ENCODE measurements at regions not wholly inside any gene's neighbourhood (a gene's known extent, or its start where the extent isn't known, plus 50 kb on each side); places are given as distances from the start of the nearest gene placed in this dataset.

- Histone ChIP-seq H2AFZ (ENCODE audit: low read length) (no peak overlapping the region), H3K4me1 (ENCODE audit: low read length) (no peaks in the 10 kb centered on the region), H3K9me3 (replicated peaks; ENCODE audit: insufficient read depth, low read length) (no peaks in the 10 kb centered on the region), H3K36me3 (replicated peaks; ENCODE audit: insufficient read depth, low read length) (no peaks in the 10 kb centered on the region), H3K4me2 (ENCODE audit: low read depth, low read length) (no peak overlapping the region), H3K79me2 (ENCODE audit: low read length) (no peaks in the 10 kb centered on the region), H4K20me1 (ENCODE audit: insufficient read depth, low read length) (no peaks in the 10 kb centered on the region), H3K27me3 (replicated peaks; ENCODE audit: insufficient read depth, low read length) (no peaks in the 10 kb centered on the region), H3K27ac (ENCODE audit: low read length) (no peak overlapping the region), H3K9ac (ENCODE audit: low read length) (no peak overlapping the region), H3F3A (ENCODE audit: insufficient read depth, low read length) (no peaks in the 10 kb centered on the region), H3K9me2 (replicated peaks; ENCODE audit: insufficient read depth, low read length) (no peaks in the 10 kb centered on the region), H3K4me3 (ENCODE audit: low read length) (no peak overlapping the region)
- TF ChIP-seq EZH2 (optimal IDR thresholded peaks at IDR 0.05; ENCODE audit: low read depth, low read length) (no peak), CTCF (IDR thresholded peaks at IDR 0.05; ENCODE audit: low read length) (no peak), EZH2phosphoT487 (IDR thresholded peaks at IDR 0.05; ENCODE audit: low read length) (no peak)
- no peak for DNase-seq
Measured at GRCh38 chr6:155939253-155939652, 483.6 kb upstream of the NOX3 start.

GRCh38 chr6:155936551-155936950 is 480.9 kb upstream of the NOX3 start:
- no peaks in the 10 kb centered on the region for H3K9me2 ChIP-seq (replicated peaks; ENCODE audit: insufficient read depth, low read length)
- no peak overlapping the region for H3K4me2 ChIP-seq (ENCODE audit: low read depth, low read length)
- DNase-seq: no peak
- H3K36me3 ChIP-seq (replicated peaks; ENCODE audit: insufficient read depth, low read length): no peaks in the 10 kb centered on the region
- no peak overlapping the region for H2AFZ ChIP-seq (ENCODE audit: low read length)
- H3K9me3 ChIP-seq (replicated peaks; ENCODE audit: insufficient read depth, low read length): no peaks in the 10 kb centered on the region
- no peak overlapping the region for H3K27ac ChIP-seq (ENCODE audit: low read length)
- H4K20me1 ChIP-seq (ENCODE audit: insufficient read depth, low read length): no peaks in the 10 kb centered on the region
- no peak overlapping the region for H3K4me3 ChIP-seq (ENCODE audit: low read length)
- no peaks in the 10 kb centered on the region for H3K4me1 ChIP-seq (ENCODE audit: low read length)
- H3K79me2 ChIP-seq (ENCODE audit: low read length): no peaks in the 10 kb centered on the region
- no peak overlapping the region for H3K9ac ChIP-seq (ENCODE audit: low read length)
- H3K27me3 ChIP-seq (replicated peaks; ENCODE audit: insufficient read depth, low read length): no peaks in the 10 kb centered on the region
- no peak for TF ChIP-seq EZH2phosphoT487 (IDR thresholded peaks at IDR 0.05; ENCODE audit: low read length)
- TF ChIP-seq EZH2 (optimal IDR thresholded peaks at IDR 0.05; ENCODE audit: low read depth, low read length): no peak
- no peak for TF ChIP-seq CTCF (IDR thresholded peaks at IDR 0.05; ENCODE audit: low read length)
- no peaks in the 10 kb centered on the region for H3F3A ChIP-seq (ENCODE audit: insufficient read depth, low read length)

- Histone ChIP-seq H2AFZ (ENCODE audit: low read length) (no peak overlapping the region), H3K4me1 (ENCODE audit: low read length) (no peaks in the 10 kb centered on the region), H3K4me3 (ENCODE audit: low read length) (no peak overlapping the region)
Measured at GRCh38 chr6:155936127-155936526, 480.5 kb upstream of the NOX3 start.

More at GRCh38 chr6:155936127-155936526, 480.5 kb upstream of the NOX3 start:
- TF ChIP-seq EZH2 (optimal IDR thresholded peaks at IDR 0.05; ENCODE audit: low read depth, low read length) (no peak), CTCF (IDR thresholded peaks at IDR 0.05; ENCODE audit: low read length) (no peak), EZH2phosphoT487 (IDR thresholded peaks at IDR 0.05; ENCODE audit: low read length) (no peak)
- H3F3A ChIP-seq (ENCODE audit: insufficient read depth, low read length): no peaks in the 10 kb centered on the region
- H3K9me3 ChIP-seq (replicated peaks; ENCODE audit: insufficient read depth, low read length): no peaks in the 10 kb centered on the region
- DNase-seq: no peak
- no peak overlapping the region for H3K9ac ChIP-seq (ENCODE audit: low read length)
- H3K79me2 ChIP-seq (ENCODE audit: low read length): no peaks in the 10 kb centered on the region
- no peak overlapping the region for H3K27ac ChIP-seq (ENCODE audit: low read length)
- H3K4me2 ChIP-seq (ENCODE audit: low read depth, low read length): no peak overlapping the region
- H3K36me3 ChIP-seq (replicated peaks; ENCODE audit: insufficient read depth, low read length): no peaks in the 10 kb centered on the region
- no peaks in the 10 kb centered on the region for H3K27me3 ChIP-seq (replicated peaks; ENCODE audit: insufficient read depth, low read length)
- H3K9me2 ChIP-seq (replicated peaks; ENCODE audit: insufficient read depth, low read length): no peaks in the 10 kb centered on the region
- H4K20me1 ChIP-seq (ENCODE audit: insufficient read depth, low read length): no peaks in the 10 kb centered on the region
